Spleen (tissue), 11 donors: ENCODE measurements at regions not wholly inside any gene's neighbourhood (a gene's known extent, or its start where the extent isn't known, plus 50 kb on each side); places are given as distances from the start of the nearest gene placed in this dataset.
A peak's percentile ranks its signal among the peaks of the same experiment; 100 is the strongest.

ENCODE experiments used
- DNase-seq: peaks from one replicate; pipeline ENCODE4 v3.0.0-alpha.2; 2020
- H3K27ac ChIP-seq, 8 donors: fragments of 200-600 bp; sonication (generic) in 7 of 8; 1 replicate in 4 of 8; 2 replicates in 4 of 8; pipeline versions ENCODE4 v1.5.0 to v1.8.0; 2016 to 2021; ENCODE audit warnings: inconsistent platforms in 4 of 8, mild to moderate bottlenecking in 4 of 8, moderate library complexity in 1 of 8
- H3K27me3 ChIP-seq, 7 donors: fragments of 200-600 bp; sonication (generic) in 6 of 7; replicated peaks in 1 of 7; 1 replicate in 4 of 7; 2 replicates in 3 of 7; pipeline versions ENCODE4 v1.5.0 to v1.8.0; 2016 to 2021; ENCODE audit warnings: inconsistent platforms in 3 of 7, mild to moderate bottlenecking in 1 of 7
- H3K36me3 ChIP-seq, 6 donors: fragments of 200-600 bp; sonication (generic) in 5 of 6; 1 replicate in 4 of 6; 2 replicates in 2 of 6; pipeline versions ENCODE4 v1.5.0 to v1.8.0; 2016 to 2021; ENCODE audit warnings: inconsistent platforms in 2 of 6
- H3K4me1 ChIP-seq, 6 donors: fragments of 200-600 bp; sonication (generic) in 5 of 6; 1 replicate in 3 of 6; 2 replicates in 3 of 6; pipeline versions ENCODE4 v1.5.0 to v1.8.0; 2016 to 2021; ENCODE audit warnings: inconsistent platforms in 3 of 6
- H3K4me3 ChIP-seq, 8 donors: fragments of 200-600 bp; sonication (generic) in 7 of 8; 1 replicate in 4 of 8; 2 replicates in 4 of 8; pipeline versions ENCODE4 v1.5.0 to v1.8.0; 2016 to 2021; ENCODE audit warnings: inconsistent platforms in 4 of 8, mild to moderate bottlenecking in 4 of 8, moderate library complexity in 2 of 8
- H3K9me3 ChIP-seq, 8 donors: fragments of 200-600 bp; sonication (generic) in 7 of 8; 1 replicate in 4 of 8; 2 replicates in 4 of 8; pipeline versions ENCODE4 v1.5.0 to v1.8.0; 2016 to 2021; ENCODE audit warnings: inconsistent platforms in 4 of 8
- CTCF ChIP-seq, 11 experiments: fragments of 200-600 bp in 7 of 11; fragments of 450-650 bp in 4 of 11; sonication (generic) in 4 of 11; IDR thresholded peaks in 8 of 11; conservative IDR thresholded peaks in 3 of 11; 1 replicate in 7 of 11; 2 replicates in 4 of 11; pipeline versions ENCODE4 v1.4.0 to v1.8.0; 2016 to 2021; ENCODE audit warnings: antibody characterized with exemption in 11 of 11, inconsistent platforms in 4 of 11, mild to moderate bottlenecking in 1 of 11
- POLR2A ChIP-seq, 3 donors: fragments of 450-650 bp; IDR thresholded peaks; one replicate each; pipeline ENCODE4 v1.5.1; 2017; ENCODE audit warnings: antibody characterized with exemption in 3 of 3, mild to moderate bottlenecking in 1 of 3
- POLR2AphosphoS5 ChIP-seq, 3 donors: sonication (generic); formaldehyde crosslinking; IDR thresholded peaks; one replicate each; pipeline ENCODE4 v1.5.1; 2017; ENCODE audit warnings: antibody characterized with exemption in 3 of 3
- WGBS, 5 donors: extraction: QIAGEN DNeasy Blood & Tissue Kit in 3 of 5; methylation state at CpG; one replicate each; pipeline versions ENCODE4 v1.1.5 to v1.1.7; 2013 to 2018; 5-methylcytosine and 5-hydroxymethylcytosine counted together
- intact Hi-C: fragments of 100-400 bp; cut with DNase I; formaldehyde crosslinking; loops from one replicate; pipeline ENCODE4 v1.15.0; 2023; ENCODE audit warnings: low total_unique reads
- donor health status: healthy with polysubstance abuse.
- donor health status: DM: no; HTN: no; CAD: no; lungs with moderate emphysema.
- donor health status: DM: no; HTN: no; CAD: no.
- donor health status: Bipolar disorder and iron deficiency.
- donor health status: healthy.
- donor health status: DM: no; HTN: no; CAD: no.
- donor health status: DM: yes; HTN: yes; CAD: no.

GRCh38 chr6:88443554-88443953 lies 277.4 kb upstream of the CNR1 start:
- Histone ChIP-seq H3K4me1 (peaks cover 0 to 29% (median 0%) of the 10 kb centered on the region in 6 donors), H3K9me3 (no peaks in the 10 kb centered on the region), H3K27me3 (no peaks in the 10 kb centered on the region), H3K36me3 (no peaks in the 10 kb centered on the region), H3K27ac (peak overlapping the region in 3 of 8 donors; percentile 73 to 86 (median 79)), H3K4me3 (no peak overlapping the region)
- intact Hi-C loops, result no loop called here
- 23 to 82% (median 71%) methylated on average over 1 of the region's 1 CpG for WGBS, 5 donors
- no peak for TF ChIP-seq POLR2AphosphoS5 (IDR thresholded peaks at IDR 0.05)
- no peak for TF ChIP-seq CTCF (IDR thresholded peaks at IDR 0.05 in 8 of 11, conservative IDR thresholded peaks at IDR 0.05 in 3 of 11)
- no peak for TF ChIP-seq POLR2A (IDR thresholded peaks at IDR 0.05)
- DNase-seq, result no peak

- Histone ChIP-seq H3K4me3 (peak overlapping the region in 2 of 8 donors; percentile 10 to 18), H3K4me1 (peaks cover 0 to 29% (median 0%) of the 10 kb centered on the region in 6 donors), H3K9me3 (no peaks in the 10 kb centered on the region), H3K27me3 (no peaks in the 10 kb centered on the region), H3K36me3 (no peaks in the 10 kb centered on the region), H3K27ac (peak overlapping the region in 4 of 8 donors; percentile 20 to 86 (median 76))
- TF ChIP-seq POLR2AphosphoS5 (IDR thresholded peaks at IDR 0.05) (peak in 1 of 3 donors; percentile 60), CTCF (IDR thresholded peaks at IDR 0.05 in 8 of 11, conservative IDR thresholded peaks at IDR 0.05 in 3 of 11) (no peak)
- 77 to 90% (median 81%) methylated on average over 4 of the region's 4 CpGs for WGBS, 5 donors
- DNase-seq, result no peak
- intact Hi-C loops, result no loop called here
Measured at GRCh38 chr6:88442737-88443136, 276.6 kb upstream of the CNR1 start.

- H3K9me3 ChIP-seq, result no peaks in the 10 kb centered on the region
- H3K4me1 ChIP-seq, result peaks cover 0 to 29% (median 0%) of the 10 kb centered on the region in 6 donors
- TF ChIP-seq POLR2A (IDR thresholded peaks at IDR 0.05) (no peak), POLR2AphosphoS5 (IDR thresholded peaks at IDR 0.05) (no peak), CTCF (IDR thresholded peaks at IDR 0.05 in 8 of 11, conservative IDR thresholded peaks at IDR 0.05 in 3 of 11) (no peak)
- no peaks in the 10 kb centered on the region for H3K36me3 ChIP-seq
- H3K27ac ChIP-seq, result peak overlapping the region in 2 of 8 donors; percentile 19 to 86
- H3K4me3 ChIP-seq, result no peak overlapping the region
- WGBS, 5 donors, result 75 to 91% (median 81%) methylated on average over 4 of the region's 4 CpGs
- DNase-seq, result no peak
- H3K27me3 ChIP-seq, result no peaks in the 10 kb centered on the region
- intact Hi-C loops, result no loop called here
Measured at GRCh38 chr6:88441346-88441745, 275.2 kb upstream of the CNR1 start.

DNA sequence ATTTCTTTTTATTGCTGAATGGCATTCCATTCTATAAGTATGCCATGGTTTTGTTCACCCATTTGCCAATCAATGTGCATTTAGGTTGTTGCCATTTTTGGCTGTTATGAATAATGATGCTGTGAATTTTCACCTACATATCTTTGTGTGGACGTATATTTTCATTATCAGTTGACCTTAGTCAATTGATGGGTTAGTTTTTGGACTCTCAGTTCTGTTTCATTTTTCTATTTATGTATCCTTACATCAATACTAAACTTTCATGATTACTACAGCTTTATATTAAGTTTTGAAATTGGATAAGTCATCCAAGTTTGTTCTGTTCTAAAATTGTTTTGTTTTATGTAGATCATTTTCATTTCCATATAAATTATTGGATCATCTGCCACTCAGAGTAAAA lies 261.9 kb upstream of the CNR1 start:
- Histone ChIP-seq H3K36me3 (no peaks in the 10 kb centered on the region), H3K9me3 (no peaks in the 10 kb centered on the region), H3K4me1 (no peaks in the 10 kb centered on the region), H3K27ac (no peak overlapping the region), H3K27me3 (no peaks in the 10 kb centered on the region), H3K4me3 (no peak overlapping the region)
- TF ChIP-seq POLR2A (IDR thresholded peaks at IDR 0.05), result no peak
- no peak for TF ChIP-seq CTCF (IDR thresholded peaks at IDR 0.05 in 8 of 11, conservative IDR thresholded peaks at IDR 0.05 in 3 of 11)
- no peak for TF ChIP-seq POLR2AphosphoS5 (IDR thresholded peaks at IDR 0.05)
- 64 to 73% (median 71%) methylated on average over 1 of the region's 1 CpG for WGBS, 5 donors
- DNase-seq, result no peak
- intact Hi-C loops, result no loop called here
